Naive thymus-derived CD4-positive, alpha-beta T cell (primary cell): ENCODE measurements at regions not wholly inside any gene's neighbourhood (a gene's known extent, or its start where the extent isn't known, plus 50 kb on each side); places are given as distances from the start of the nearest gene placed in this dataset.
"Not testable (repeated sequence)": the region's sequence is repeated elsewhere in the genome, so short reads cannot be mapped to it uniquely, and the experiment has no call there.

Experiments used
- ATAC-seq: fragments of 150-1000 bp; cut with Tn5 transposase; 2 replicates; pipeline ENCODE4 v1.10.0; 2021; ENCODE audit warnings: mild to moderate bottlenecking, moderate library complexity
- CTCF ChIA-PET: fragments of 350-600 bp; sonication (Branson Sonifier 250); formaldehyde crosslinking; loops from one replicate; lab custom pipeline; 2021; ENCODE audit warnings: antibody characterized with exemption; lab: Charles Lee
- POLR2A ChIA-PET: fragments of 350-600 bp; sonication (Branson Sonifier 250); formaldehyde crosslinking; loops from one replicate; lab custom pipeline; 2021; ENCODE audit warnings: antibody characterized with exemption, inconsistent platforms; lab: Charles Lee
- DNase-seq, 9 donors: peaks; one replicate each; pipeline versions ENCODE4 v3.0.0 to v3.0.0-alpha.2; 2020 to 2022; ENCODE audit warnings: mixed read lengths in 1 of 9
- H3K27ac ChIP-seq: one replicate; pipeline ENCODE4 v1.7.0; 2013; ENCODE audit warnings: mild to moderate bottlenecking, low read depth, low read length, moderate library complexity
- H3K27me3 ChIP-seq, 2 donors: one replicate each; pipeline ENCODE4 v1.7.0; 2013; ENCODE audit warnings: low read length in 2 of 2, mild to moderate bottlenecking in 2 of 2, moderate library complexity in 2 of 2; ENCODE audit not compliant: control insufficient read depth in 2 of 2, insufficient read depth in 2 of 2
- H3K36me3 ChIP-seq, 3 experiments: 1 replicate in 2 of 3; 2 replicates in 1 of 3; pipeline ENCODE4 v1.7.0; 2013; ENCODE audit warnings: low read length in 3 of 3, mild to moderate bottlenecking in 3 of 3, moderate library complexity in 1 of 3; ENCODE audit not compliant: insufficient read depth in 3 of 3, control insufficient read depth in 2 of 3
- H3K4me1 ChIP-seq, 2 donors: one replicate each; pipeline ENCODE4 v1.7.0; 2013; ENCODE audit warnings: low read length in 2 of 2, mild to moderate bottlenecking in 2 of 2, moderate library complexity in 1 of 2; ENCODE audit not compliant: control insufficient read depth in 2 of 2, insufficient read depth in 2 of 2
- H3K4me3 ChIP-seq: 2 replicates; pipeline ENCODE4 v1.7.0; 2013; ENCODE audit warnings: mild to moderate bottlenecking, low read length
- H3K9me3 ChIP-seq, 3 experiments: 1 replicate in 2 of 3; 2 replicates in 1 of 3; pipeline ENCODE4 v1.7.0; 2013; ENCODE audit warnings: low read length in 3 of 3; ENCODE audit not compliant: control insufficient read depth in 2 of 3
- H3K27ac Mint-ChIP-seq, 9 donors: one replicate each; pipeline ENCODE4 v1.8.0; 2020 to 2022; ENCODE audit warnings: mixed read lengths in 9 of 9, mild to moderate bottlenecking in 8 of 9, moderate library complexity in 5 of 9, inconsistent platforms in 2 of 9
- H3K27me3 Mint-ChIP-seq, 5 donors: one replicate each; pipeline ENCODE4 v1.8.0; 2021 to 2022; ENCODE audit warnings: mixed read lengths in 5 of 5, mild to moderate bottlenecking in 1 of 5
- H3K36me3 Mint-ChIP-seq, 5 donors: one replicate each; pipeline ENCODE4 v1.8.0; 2020 to 2022; ENCODE audit warnings: mixed read lengths in 5 of 5, mild to moderate bottlenecking in 3 of 5, inconsistent platforms in 1 of 5
- H3K4me1 Mint-ChIP-seq, 7 donors: one replicate each; pipeline ENCODE4 v1.8.0; 2020 to 2022; ENCODE audit warnings: mixed read lengths in 7 of 7, mild to moderate bottlenecking in 3 of 7, inconsistent platforms in 1 of 7
- H3K4me3 Mint-ChIP-seq, 10 donors: one replicate each; pipeline ENCODE4 v1.8.0; 2020 to 2022; ENCODE audit warnings: mild to moderate bottlenecking in 10 of 10, mixed read lengths in 10 of 10, moderate library complexity in 6 of 10, inconsistent platforms in 2 of 10
- H3K9me3 Mint-ChIP-seq, 11 donors: one replicate each; pipeline ENCODE4 v1.8.0; 2020 to 2022; ENCODE audit warnings: mixed read lengths in 11 of 11, mild to moderate bottlenecking in 4 of 11, inconsistent platforms in 1 of 11, moderate library complexity in 1 of 11
- intact Hi-C, 2 donors: fragments of 100-400 bp; cut with micrococcal nuclease; formaldehyde crosslinking; loops; one replicate each; pipeline ENCODE4 v1.15.1; 2023

GRCh38 chr6:60797831-60798230, 1488.2 kb downstream of the KHDRBS2 start:
- H3K4me1 ChIP-seq, CTCF ChIA-PET, H3K27ac ChIP-seq, ATAC-seq, H3K36me3 Mint-ChIP-seq, DNase-seq, H3K27me3 Mint-ChIP-seq, H3K9me3 ChIP-seq, H3K27ac Mint-ChIP-seq, H3K4me3 Mint-ChIP-seq, H3K4me3 ChIP-seq, intact Hi-C loops, H3K36me3 ChIP-seq, POLR2A ChIA-PET, H3K27me3 ChIP-seq, H3K4me1 Mint-ChIP-seq: not testable (repeated sequence)
- peaks cover 0 to 14% (median 4%) of the 10 kb centered on the region in 11 donors for H3K9me3 Mint-ChIP-seq

DNA sequence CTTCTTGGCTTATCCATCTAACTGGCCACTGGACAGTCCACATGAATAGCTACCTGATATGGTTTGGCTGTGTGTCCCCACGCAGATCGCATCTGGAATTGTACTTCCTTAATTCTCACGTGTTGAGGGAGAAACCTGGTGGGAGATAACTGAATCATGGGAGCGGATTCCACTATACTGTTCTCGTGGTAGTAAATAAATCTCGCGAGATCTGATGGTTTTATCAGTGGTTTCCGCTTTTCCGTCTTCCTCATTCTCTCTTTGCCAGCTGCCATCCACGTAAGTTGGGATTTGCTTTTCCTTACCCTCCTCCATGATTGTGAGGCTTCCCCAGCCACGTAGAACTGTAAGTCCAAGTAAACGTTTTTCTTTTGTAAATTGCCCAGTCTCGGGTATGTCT, 1496.4 kb downstream of the KHDRBS2 start:
- intact Hi-C loops, H3K4me1 ChIP-seq, H3K36me3 ChIP-seq, DNase-seq, CTCF ChIA-PET, H3K4me3 Mint-ChIP-seq, H3K4me3 ChIP-seq, H3K27me3 Mint-ChIP-seq, ATAC-seq, POLR2A ChIA-PET, H3K27me3 ChIP-seq, H3K27ac Mint-ChIP-seq, H3K4me1 Mint-ChIP-seq, H3K9me3 ChIP-seq, H3K27ac ChIP-seq: not testable (repeated sequence)
- Mint-ChIP-seq H3K36me3 (peaks cover 0 to 12% (median 0%) of the 10 kb centered on the region in 5 donors), H3K9me3 (peaks cover 2 to 18% (median 5%) of the 10 kb centered on the region in 11 donors)

- CTCF ChIA-PET, H3K4me3 ChIP-seq, H3K27me3 Mint-ChIP-seq, ATAC-seq, intact Hi-C loops, H3K27ac Mint-ChIP-seq, H3K36me3 ChIP-seq, POLR2A ChIA-PET, H3K4me1 ChIP-seq, H3K9me3 ChIP-seq, H3K9me3 Mint-ChIP-seq, H3K4me3 Mint-ChIP-seq, H3K36me3 Mint-ChIP-seq, H3K4me1 Mint-ChIP-seq, H3K27me3 ChIP-seq, H3K27ac ChIP-seq, DNase-seq: not testable (repeated sequence)
These were observed 1503.1 kb downstream of the KHDRBS2 start for GRCh38 chr6:60782698-60783464.

GRCh38 chr6:60779591-60779990, 1506.4 kb downstream of the KHDRBS2 start:
- H3K4me1 ChIP-seq, H3K4me1 Mint-ChIP-seq, ATAC-seq, H3K27ac Mint-ChIP-seq, H3K27me3 Mint-ChIP-seq, H3K27me3 ChIP-seq, intact Hi-C loops, H3K36me3 ChIP-seq, CTCF ChIA-PET, H3K36me3 Mint-ChIP-seq, DNase-seq, H3K9me3 ChIP-seq, POLR2A ChIA-PET, H3K4me3 Mint-ChIP-seq, H3K4me3 ChIP-seq, H3K27ac ChIP-seq: not testable (repeated sequence)
- H3K9me3 Mint-ChIP-seq: peaks cover 0 to 26% (median 10%) of the 10 kb centered on the region in 11 donors

DNA sequence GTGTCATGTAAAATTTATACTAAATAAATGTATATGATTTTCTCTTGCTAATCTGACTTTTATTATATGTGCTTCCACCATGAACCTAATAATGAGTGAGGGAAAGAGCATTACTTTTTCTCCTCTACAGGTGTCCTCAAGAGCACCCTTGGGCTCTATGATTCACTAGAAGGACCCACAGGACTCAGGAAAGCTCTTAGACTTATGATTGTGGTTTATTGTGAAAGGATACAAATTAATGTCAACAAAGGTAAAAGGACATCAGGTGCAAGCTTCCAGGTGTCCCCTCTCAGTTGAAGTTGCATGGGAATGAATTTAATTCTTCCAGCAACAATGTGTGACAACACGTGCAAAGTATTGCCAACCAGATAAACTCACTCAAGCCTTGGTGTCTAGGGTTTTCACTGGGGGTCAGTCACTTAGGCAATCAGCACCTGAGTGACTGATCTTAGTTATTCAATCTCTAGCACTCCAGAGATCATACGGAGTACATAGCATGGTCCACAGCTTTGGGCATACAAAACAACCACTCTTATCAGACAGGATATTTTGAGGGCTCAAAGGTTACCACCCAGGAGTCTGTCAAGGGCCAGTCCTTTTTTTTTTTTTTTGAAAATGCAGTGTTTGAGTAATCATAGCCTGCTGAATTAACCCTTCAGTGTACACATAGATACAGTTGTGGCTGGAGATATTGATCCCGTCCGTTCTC, 1518.1 kb downstream of the KHDRBS2 start:
- H3K4me1 Mint-ChIP-seq, intact Hi-C loops, H3K4me1 ChIP-seq, H3K9me3 ChIP-seq, H3K36me3 Mint-ChIP-seq, H3K27me3 ChIP-seq, H3K27ac ChIP-seq, H3K27me3 Mint-ChIP-seq, DNase-seq, H3K36me3 ChIP-seq, H3K4me3 ChIP-seq, POLR2A ChIA-PET, CTCF ChIA-PET, ATAC-seq, H3K4me3 Mint-ChIP-seq, H3K27ac Mint-ChIP-seq: not testable (repeated sequence)
- H3K9me3 Mint-ChIP-seq: peaks cover 0 to 19% (median 7%) of the 10 kb centered on the region in 11 donors

DNA sequence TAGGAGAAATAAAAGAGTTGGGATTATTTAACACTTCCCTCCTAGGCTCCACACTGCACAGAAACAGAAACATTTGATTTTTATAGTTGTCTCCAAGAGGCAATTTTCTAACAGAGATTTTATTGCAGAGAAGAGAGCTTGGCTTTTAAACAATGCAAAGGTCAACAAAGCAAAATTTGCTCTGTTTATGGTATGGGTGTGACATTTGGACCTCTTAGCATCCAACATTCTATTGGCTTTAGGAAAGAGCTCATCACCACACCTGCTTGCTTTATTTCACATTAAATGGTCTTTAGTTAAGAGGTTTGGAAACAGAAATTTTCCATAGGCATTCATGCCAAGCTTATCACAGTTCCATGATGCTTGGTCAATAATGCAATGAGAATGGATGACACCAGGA, 1520.7 kb downstream of the KHDRBS2 start:
- H3K27ac Mint-ChIP-seq, DNase-seq, H3K4me1 Mint-ChIP-seq, H3K4me3 ChIP-seq, H3K36me3 Mint-ChIP-seq, CTCF ChIA-PET, H3K4me3 Mint-ChIP-seq, POLR2A ChIA-PET, H3K27me3 Mint-ChIP-seq, intact Hi-C loops, H3K9me3 ChIP-seq, H3K4me1 ChIP-seq, H3K36me3 ChIP-seq, H3K27ac ChIP-seq, H3K27me3 ChIP-seq, ATAC-seq: not testable (repeated sequence)
- H3K9me3 Mint-ChIP-seq: peaks cover 0 to 24% (median 6%) of the 10 kb centered on the region in 11 donors
